LNCAP (cell line): ENCODE measurements at regions not wholly inside any gene's neighbourhood (a gene's known extent, or its start where the extent isn't known, plus 50 kb on each side); places are given as distances from the start of the nearest gene placed in this dataset.

Experiments used
- CTCF ChIP-seq: fragments of 450-650 bp; IDR thresholded peaks from 2 replicates; pipeline ENCODE4 v1.5.1; 2017; ENCODE audit warnings: mild to moderate bottlenecking

GRCh38 chr5:173475780-173476179 lies 140.7 kb downstream of the BOD1 start:
- no peak for TF ChIP-seq CTCF

GRCh38 chr5:173474881-173475287 lies 141.6 kb downstream of the BOD1 start:
- no peak for TF ChIP-seq CTCF

- TF ChIP-seq CTCF = no peak
Observed at GRCh38 chr5:173473288-173473687, 143.2 kb downstream of the BOD1 start.

GRCh38 chr5:173472784-173473278 lies 143.6 kb downstream of the BOD1 start:
- no peak for TF ChIP-seq CTCF

GRCh38 chr5:173472164-173472563 lies 143.9 kb upstream of the STC2 start:
- no peak for TF ChIP-seq CTCF

- TF ChIP-seq CTCF = no peak
Observed at GRCh38 chr5:173468821-173469251, 140.6 kb upstream of the STC2 start.

- no peak for TF ChIP-seq CTCF
Observed at GRCh38 chr5:173466227-173466626, 138.0 kb upstream of the STC2 start.

- TF ChIP-seq CTCF = no peak
Observed at GRCh38 chr5:173464813-173465212, 136.6 kb upstream of the STC2 start.
